HG02943 (cell line): ENCODE measurements at regions not wholly inside any gene's neighbourhood (a gene's known extent, or its start where the extent isn't known, plus 50 kb on each side); places are given as distances from the start of the nearest gene placed in this dataset.
"Not testable (repeated sequence)": the region's sequence is repeated elsewhere in the genome, so short reads cannot be mapped to it uniquely, and the experiment has no call there.

ENCODE experiments used
- ATAC-seq: cut with Tn5 transposase; IDR thresholded peaks from one replicate; pipeline ENCODE4 v1.9.1; 2021; ENCODE audit warnings: mild to moderate bottlenecking, low read depth, moderate library complexity; ENCODE audit not compliant: unreplicated experiment

DNA sequence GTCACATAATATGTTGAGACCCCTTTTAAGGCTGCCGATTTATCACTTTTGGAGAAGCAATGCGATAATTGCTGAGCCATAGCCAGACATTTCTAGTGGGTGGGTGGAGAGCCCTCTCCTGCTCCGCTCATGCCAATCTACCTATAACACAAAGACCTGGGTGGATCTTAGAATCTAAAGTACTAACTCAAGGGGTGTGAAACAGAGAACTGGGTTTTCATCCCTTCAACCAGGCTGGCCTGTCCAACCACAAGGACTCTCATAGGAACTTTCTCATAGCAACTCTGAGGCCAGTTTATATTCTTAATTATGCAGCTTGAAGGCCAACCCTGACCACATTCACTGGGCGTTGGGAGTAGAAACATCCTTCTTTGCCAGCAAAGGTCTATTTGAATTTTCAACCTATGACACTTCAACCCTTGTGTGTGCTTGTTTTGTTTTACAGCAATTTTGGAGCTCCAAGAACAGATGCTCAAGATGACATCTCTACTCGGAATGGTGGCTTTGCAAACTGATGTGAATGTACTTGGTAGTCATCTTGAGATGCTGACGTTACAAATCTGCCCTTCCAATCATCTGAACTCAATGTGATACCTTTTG, 1198.2 kb upstream of the AUTS2 start:
- ATAC-seq, result no peak

DNA sequence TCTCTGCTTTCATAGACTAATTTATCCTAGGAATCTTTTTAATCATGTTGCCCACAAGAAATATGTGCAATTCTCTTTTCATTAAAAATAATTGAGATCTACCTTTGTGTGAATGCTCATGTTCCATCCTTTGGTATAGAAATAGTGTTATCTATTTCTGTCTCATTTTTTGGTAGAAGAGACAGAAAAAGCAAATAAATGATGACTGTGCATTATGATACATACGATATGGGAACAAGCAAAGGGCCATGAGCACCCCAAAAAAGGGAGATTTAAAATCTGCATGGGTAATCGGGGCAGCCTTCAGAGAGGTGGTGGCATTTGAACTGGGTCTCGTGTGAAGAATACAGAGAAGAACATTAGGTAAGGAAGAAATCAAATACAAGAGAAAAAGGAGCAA, 1197.5 kb upstream of the AUTS2 start:
- ATAC-seq, result no peak

DNA sequence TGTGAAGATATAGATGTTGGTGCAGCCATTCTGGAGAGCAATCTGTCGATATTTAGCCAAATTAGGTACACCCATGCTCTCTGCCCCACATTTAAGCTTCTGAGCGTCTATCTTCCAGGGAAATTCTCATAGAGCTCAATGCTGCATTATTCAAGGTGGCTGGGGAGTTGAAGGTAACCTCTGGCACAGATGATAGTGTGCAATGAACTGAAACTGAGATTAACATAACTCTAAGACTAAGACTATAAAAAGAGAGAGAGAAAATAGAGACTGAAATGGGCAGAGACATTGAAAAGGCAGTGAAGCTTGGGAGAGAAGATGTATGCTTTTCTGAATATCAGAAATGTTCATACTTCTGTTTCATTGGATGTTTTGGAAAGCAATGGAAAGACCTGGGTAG, 1197.0 kb upstream of the AUTS2 start:
- no peak for ATAC-seq

DNA sequence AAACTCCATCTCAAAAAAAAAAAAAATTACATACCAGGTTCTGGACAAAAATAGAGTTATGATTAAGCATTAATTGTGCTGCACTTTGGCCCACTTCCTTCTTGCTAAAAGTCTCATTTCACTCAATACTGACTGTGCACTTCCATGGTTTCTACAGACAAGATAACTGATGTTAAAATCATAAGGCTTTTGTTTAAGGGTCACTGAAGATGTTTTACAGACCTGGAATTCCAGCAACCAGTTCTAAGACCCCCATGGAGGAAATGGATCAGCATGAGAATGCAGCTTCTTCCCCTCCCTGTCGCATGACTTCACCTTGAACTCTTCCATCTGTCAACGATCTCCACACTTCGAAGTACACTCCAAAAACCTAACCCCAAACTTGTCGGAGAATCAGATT, 1191.8 kb upstream of the AUTS2 start:
- no peak for ATAC-seq

DNA sequence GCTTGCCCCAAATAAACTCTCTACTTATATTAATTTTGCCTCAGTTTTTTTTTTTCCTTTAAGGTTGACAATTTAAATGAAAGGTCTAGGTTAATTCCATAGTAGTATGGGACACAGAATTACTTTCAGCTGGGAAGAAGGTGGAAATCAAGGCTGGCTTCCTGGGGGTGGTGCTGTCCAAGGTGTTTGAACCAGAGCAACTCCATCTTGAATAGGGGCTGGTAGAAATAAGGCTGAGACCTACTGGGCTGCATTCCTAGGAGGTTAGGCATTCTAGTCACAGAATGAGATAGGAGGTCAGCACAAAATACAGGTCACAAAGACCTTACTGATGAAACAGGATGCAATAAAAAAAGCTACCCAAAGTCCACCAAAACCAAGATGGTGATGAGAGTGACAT, 1190.8 kb upstream of the AUTS2 start:
- no peak for ATAC-seq

DNA sequence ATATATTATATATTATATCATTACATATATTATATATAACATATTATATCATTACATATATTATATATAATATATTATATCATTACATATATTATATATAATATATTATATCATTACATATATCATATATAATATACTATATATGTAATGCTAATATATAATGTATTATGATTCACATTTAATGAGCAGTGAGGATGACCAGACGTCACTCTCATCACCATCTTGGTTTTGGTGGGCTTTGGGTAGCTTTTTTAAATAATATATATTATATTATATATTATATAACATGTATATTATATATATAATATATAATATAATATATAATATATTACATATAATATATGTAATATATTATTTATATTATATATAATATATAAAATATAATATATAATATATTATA, 1189.4 kb upstream of the AUTS2 start:
- ATAC-seq, result no peak

DNA sequence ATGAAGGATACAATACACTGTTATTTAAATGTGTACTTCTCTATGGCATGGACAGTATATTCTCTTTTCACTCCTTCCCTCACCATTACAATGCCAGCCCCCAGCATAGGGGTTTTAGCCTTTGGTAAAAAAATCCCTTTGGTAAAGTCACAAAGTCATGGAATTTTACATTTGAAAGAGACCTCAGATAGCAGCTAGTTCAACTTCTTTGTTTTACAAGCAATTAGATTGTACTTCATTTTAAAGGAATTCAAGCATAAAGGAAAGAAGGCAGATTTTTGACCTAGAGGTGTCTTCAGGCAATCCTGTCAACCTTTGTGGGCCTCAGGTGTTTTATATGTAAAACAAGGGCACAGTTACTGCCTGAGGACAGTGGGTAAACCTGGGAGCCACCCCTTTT, 1188.4 kb upstream of the AUTS2 start:
- ATAC-seq, result no peak

DNA sequence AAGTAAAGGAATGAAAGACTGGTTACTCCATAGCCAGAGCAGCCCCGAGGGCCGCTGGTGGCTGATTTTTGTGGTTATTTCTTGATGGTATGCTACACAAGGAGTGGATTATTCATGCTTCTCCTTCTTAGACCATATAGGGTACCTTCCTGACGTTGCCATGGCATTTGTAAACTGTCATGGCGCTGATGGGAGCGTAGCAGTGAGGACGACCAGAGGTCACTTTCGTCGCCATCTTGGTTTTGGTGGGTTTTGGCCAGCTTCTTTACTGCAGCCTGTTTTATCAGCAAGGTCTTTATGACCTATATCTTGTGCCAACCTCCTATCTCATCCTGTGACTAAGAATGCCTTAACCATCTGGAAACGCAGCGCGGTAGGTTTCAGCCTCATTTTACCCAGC, 1187.6 kb upstream of the AUTS2 start:
- not testable (repeated sequence) for ATAC-seq

DNA sequence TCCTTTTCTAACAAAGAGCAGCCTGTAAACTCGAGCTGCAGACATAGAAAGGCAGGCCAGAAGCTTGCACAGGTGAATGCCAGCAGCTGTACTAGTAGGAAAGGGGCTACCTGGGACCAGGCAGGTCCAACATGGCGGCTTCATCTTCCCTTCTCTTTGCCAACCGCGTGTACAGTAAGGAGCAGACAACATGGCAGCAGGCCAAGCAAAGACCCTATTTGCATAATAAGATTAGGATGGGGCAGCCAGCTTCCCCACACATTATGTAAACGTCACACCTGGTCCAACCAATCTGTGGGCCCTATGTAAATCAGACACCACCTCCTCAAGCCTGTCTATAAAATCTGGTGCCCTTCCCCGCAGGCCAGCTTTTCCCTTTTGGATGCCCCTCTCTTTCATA, 1186.5 kb upstream of the AUTS2 start:
- ATAC-seq, result no peak

DNA sequence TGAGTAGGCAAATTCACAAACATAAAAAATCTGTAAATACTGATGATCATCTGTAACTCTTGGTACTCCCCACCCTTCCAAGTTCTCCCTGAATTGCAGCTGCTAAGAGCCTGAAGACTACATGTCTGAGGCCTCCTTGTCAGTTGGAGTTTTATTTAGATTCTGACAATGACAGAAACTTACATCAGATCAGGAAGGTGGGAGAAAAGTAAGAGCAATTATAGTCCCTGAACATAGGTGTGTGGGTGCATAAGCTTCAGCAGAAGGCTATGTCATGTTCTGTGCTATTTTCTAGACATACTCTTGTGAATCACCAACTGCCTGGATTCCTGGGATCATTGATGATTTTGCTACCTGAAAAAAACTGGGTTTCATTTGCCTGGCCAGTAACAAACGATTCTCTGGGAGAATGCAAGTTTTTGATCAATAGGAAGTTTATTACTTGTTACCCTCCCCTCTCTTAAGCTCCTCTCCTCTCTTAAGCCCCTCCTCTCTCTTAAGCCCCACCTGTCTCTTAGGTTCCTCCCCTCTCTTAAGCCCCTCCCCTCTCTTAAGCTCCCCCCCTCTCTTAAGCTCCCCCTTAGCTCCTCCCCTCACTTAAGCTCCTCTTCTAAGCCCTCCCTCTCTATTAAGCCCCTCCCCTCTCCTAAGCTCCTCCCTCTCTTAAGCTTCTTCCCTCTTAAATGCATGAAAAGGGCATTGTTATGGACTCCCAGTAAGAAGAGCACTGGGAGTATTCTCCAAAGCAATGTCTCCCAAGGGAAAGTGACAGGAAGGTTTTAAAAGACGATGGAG, 1183.4 kb upstream of the AUTS2 start:
- ATAC-seq, result no peak

DNA sequence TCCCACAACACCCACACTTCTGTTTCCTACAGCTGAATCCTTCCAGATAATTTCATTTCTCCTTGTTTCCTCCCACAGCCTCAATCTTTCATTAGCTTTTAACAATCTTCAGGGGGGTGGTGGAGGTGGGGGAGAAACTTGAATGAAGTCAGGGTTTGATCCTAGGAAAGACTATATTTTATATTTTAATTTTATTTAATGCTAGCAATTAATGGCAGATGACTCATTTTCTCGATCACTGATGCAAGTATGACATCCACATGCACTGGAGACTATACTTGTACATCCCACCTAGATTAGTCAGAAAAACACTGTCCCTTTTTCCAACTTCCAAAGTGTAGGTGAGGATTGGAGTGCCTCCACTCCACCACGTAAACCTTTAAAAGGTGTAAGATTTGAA, 1181.3 kb upstream of the AUTS2 start:
- ATAC-seq, result no peak

DNA sequence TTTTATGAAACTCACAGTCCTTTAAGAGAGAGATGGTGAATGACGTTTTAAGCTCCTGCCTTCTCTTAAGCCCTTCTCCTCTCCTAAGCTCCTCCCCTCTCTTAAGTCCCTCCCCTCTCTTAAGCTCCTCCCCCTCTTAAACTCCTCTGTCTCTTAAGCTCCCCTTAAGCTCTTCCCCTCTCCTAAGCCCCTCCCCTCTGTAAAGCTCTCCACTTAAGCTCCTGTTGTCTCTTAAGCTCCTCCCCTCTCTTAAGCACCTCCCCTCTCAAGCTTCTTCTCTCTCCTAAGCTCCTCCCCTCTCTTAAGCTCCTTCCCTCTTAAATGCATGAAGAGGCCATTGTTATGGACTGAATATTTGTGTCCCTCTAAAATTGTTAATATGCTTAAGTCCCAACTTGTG, 1180.6 kb upstream of the AUTS2 start:
- ATAC-seq, result no peak

DNA sequence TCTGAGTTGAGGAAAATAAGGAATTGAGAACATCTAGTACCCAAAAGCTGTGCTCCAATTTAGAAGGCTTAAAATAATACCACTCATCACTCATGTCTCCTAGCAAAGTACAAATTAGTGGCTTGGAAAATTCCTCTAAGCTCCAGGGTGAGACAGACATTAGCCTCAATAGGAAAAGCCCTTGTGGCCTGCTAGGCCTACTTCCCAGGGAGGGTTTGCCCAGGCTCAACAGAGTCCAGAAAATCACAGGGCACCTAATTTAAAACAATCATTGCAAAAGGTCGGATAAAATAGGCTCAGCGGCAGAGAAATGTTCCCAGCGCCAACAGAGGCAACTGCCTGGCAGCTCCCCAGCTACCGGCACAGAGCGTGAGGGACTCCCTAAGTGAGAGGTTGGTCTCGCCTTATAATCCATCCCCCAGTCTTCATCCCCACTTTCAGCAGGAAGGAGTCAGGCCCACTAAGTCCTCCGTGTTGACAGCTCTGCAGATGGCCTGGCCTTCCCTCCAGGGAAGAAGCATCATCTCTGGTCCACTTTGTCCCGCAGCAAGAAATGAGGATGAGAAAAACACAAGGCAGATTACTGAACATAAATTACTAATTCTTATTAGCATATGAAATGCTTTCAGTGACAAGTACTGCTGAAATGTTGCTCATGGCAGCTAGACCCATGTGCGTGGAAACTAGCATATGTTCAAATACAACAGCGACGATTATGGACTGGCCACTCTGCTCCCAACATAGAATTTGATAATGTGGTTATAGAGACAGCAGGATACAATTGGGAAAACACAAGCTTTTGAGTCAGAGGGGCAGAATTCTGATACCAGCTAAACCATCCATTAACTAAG, 1177.7 kb upstream of the AUTS2 start:
- ATAC-seq, result no peak

DNA sequence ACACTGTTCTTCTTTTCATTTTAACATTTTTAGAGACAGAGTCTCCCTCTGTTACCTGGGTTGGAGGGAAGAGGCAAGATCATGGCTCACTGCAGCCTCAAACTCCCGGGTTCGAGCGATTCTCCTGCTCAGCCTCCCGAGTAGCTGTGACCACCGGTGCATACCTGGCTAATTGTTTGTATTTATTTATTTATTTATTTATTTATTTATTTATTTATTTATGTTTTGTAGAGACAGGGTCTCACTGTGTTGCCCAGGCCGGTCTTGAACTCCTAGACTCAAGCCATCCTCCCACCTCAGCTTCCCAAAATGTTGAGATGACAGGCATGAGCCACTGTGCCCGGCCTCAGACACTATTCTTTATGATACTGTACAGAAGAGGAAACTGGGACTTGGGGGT, 1176.6 kb upstream of the AUTS2 start:
- no peak for ATAC-seq

DNA sequence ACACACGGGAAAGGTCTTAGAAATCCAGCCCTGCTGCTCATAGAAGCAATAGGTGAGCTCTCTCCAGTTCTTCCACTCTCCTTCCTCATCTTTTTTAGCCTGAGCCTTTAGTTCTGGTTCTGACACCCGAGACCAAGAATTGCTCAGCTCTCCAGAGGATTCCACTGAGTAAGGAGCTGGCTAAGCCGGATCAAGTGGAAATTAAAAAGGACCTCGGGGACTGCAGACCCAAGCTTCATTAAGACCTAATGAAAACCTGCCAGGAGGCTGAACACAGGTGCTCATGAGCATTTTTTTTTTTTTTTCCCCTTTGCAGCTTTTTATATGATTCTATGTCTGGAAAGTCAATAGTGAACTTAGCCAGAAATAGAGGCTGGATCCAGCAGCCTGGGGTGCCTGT, 1176.0 kb upstream of the AUTS2 start:
- no peak for ATAC-seq

DNA sequence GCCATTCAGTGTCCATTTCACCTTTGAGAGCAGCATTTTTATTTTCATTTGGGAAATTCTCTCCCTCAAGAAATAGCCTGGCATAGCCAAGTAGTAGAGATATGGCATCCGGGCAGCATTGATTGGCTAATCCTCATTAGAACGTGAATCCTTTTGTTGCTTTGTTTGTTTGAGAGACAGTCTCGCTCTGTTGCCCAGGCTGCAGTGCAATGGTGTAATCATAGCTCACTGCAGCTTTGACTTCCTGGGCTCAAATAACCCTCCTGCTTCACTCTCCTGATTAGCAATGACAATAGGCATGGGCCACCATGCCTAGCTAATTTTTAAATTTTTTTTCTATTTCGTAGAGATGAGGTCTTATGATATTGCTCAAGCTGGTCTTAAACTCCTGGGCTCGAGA, 1174.9 kb upstream of the AUTS2 start:
- ATAC-seq, result no peak

DNA sequence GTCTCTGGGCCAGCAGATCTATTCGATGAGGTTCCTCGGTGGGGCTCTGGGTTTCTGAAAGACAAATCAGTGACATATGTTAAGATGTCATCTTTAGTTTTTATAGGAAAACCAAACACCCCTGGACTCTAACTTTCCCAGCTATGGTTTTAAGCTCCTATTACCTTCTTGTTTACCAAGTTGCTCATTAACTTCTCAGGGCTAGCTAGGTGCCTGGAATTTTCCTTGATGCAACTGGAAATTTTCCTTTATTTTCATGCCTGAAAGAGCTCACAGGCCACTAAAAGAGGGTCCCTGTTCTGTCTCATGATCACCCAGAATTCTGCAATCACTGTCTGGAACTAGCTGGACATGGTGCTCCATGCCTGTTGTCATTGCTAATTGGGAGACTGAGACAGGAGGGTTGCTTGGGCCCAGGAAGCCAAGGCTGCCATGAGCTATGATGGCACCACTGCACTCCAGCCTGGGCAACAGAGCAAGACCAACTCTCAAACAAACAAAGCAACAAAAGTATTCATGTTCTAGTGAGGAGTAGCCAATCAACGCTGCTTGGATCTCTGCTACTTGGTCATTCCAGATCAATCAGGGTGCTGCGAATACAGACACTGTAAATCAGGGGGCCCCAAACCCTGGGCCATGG, 1173.5 kb upstream of the AUTS2 start:
- ATAC-seq, result no peak

DNA sequence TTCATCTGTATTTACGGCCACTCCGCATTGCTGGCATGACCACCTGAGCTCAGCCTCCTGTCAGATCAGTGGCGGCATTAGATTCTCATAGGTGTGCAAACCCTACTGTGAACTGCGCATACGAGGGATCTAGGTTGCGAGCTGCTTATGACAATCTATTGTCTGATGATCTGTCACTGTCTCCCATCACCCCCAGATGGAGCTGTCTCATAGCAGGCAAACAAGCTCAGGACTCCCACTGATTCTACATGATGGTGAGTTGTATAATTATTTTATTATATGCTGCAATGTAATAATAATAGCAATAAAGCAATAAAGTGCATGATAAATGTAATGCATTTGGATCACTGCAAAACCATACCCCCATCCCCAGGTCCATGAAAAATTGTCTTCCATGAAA, 1172.9 kb upstream of the AUTS2 start:
- ATAC-seq, result no peak

DNA sequence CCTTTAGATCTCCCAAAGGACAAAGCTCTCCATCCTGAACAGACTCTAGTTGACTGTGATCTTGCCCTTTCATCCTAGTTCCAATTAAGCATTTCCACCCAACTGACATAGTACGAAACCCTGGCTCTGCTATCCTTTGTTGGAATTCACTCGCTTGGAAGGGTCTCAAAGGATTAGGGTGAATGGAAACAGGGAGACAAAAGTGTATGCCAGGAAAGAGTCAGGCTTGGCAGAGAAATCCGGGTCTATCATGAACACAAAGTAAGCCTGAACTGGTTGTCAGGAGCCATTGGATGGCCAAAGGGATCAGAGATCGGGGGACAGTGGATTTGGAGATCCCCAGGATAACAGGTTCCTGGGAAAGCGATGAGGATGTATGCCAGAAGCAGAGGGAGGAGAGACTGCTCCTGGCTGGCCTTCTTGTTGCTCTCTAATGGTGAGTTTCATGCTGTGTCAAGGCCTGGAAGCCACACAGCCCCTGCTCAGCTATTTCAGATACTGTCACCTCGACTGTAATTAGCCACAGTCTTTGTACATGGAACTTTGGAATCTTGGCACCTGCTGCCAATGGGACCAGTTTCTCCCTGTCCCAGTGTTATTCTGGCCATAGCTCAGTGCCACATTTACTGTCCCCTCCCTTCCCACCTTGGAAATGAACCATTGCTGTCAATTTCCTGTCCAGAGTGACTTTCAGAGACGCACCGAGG, 1168.7 kb upstream of the AUTS2 start:
- ATAC-seq, result no peak

DNA sequence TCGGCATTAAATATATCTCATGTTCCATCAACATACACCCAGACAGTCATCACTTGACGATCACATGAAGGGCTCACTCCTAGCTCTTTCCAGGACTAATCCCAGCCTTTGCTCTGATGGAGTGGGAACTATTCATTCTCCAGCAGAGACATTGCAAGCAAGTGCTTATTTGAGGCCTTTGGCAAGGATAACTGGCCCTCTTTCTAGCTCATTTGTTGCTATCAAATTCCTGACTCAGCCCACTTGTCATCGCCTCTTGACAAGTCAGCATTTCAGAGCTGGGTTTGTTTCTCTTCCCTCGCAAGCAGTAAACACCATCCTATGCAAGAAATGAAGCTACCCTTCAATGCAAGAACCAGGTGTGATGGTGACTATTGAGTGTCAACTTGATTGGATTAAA, 1165.7 kb upstream of the AUTS2 start:
- no peak for ATAC-seq
